ENCODE measurements at regions not wholly inside any gene's neighbourhood (a gene's known extent, or its start where the extent isn't known, plus 50 kb on each side); places are given as distances from the start of the nearest gene placed in this dataset.

- no peak overlapping the region for H3K27ac ChIP-seq (ENCODE audit: low read length)
- no peaks in the 10 kb centered on the region for H3K9me3 ChIP-seq (replicated peaks; ENCODE audit: insufficient read depth, low read length)
- no peaks in the 10 kb centered on the region for H3F3A ChIP-seq (ENCODE audit: insufficient read depth, low read length)
- no peak overlapping the region for H3K9ac ChIP-seq (ENCODE audit: low read length)
- no peak overlapping the region for H3K4me3 ChIP-seq (ENCODE audit: low read length)
- no peaks in the 10 kb centered on the region for H3K79me2 ChIP-seq (ENCODE audit: low read length)
- no peak for DNase-seq
- no peaks in the 10 kb centered on the region for H3K9me2 ChIP-seq (replicated peaks; ENCODE audit: insufficient read depth, low read length)
- no peak overlapping the region for H3K4me2 ChIP-seq (ENCODE audit: low read depth, low read length)
- H2AFZ ChIP-seq (ENCODE audit: low read length), result no peak overlapping the region
- no peaks in the 10 kb centered on the region for H3K27me3 ChIP-seq (replicated peaks; ENCODE audit: insufficient read depth, low read length)
- H4K20me1 ChIP-seq (ENCODE audit: insufficient read depth, low read length), result no peaks in the 10 kb centered on the region
- TF ChIP-seq CTCF (IDR thresholded peaks at IDR 0.05; ENCODE audit: low read length) (no peak), EZH2 (optimal IDR thresholded peaks at IDR 0.05; ENCODE audit: low read depth, low read length) (no peak), EZH2phosphoT487 (IDR thresholded peaks at IDR 0.05; ENCODE audit: low read length) (no peak)
- no peaks in the 10 kb centered on the region for H3K36me3 ChIP-seq (replicated peaks; ENCODE audit: insufficient read depth, low read length)
- no peaks in the 10 kb centered on the region for H3K4me1 ChIP-seq (ENCODE audit: low read length)
These were observed 55.1 kb upstream of the GCFC2 start for GRCh38 chr2:75765798-75766197.

- Histone ChIP-seq H3F3A (ENCODE audit: insufficient read depth, low read length) (no peaks in the 10 kb centered on the region), H3K27me3 (replicated peaks; ENCODE audit: insufficient read depth, low read length) (no peaks in the 10 kb centered on the region), H3K4me1 (ENCODE audit: low read length) (no peaks in the 10 kb centered on the region), H3K4me3 (ENCODE audit: low read length) (no peak overlapping the region), H3K4me2 (ENCODE audit: low read depth, low read length) (no peak overlapping the region), H2AFZ (ENCODE audit: low read length) (no peak overlapping the region), H3K9me3 (replicated peaks; ENCODE audit: insufficient read depth, low read length) (no peaks in the 10 kb centered on the region), H3K9me2 (replicated peaks; ENCODE audit: insufficient read depth, low read length) (no peaks in the 10 kb centered on the region), H3K36me3 (replicated peaks; ENCODE audit: insufficient read depth, low read length) (no peaks in the 10 kb centered on the region), H3K79me2 (ENCODE audit: low read length) (no peaks in the 10 kb centered on the region), H4K20me1 (ENCODE audit: insufficient read depth, low read length) (no peaks in the 10 kb centered on the region), H3K9ac (ENCODE audit: low read length) (no peak overlapping the region), H3K27ac (ENCODE audit: low read length) (no peak overlapping the region)
- no peak for DNase-seq
- TF ChIP-seq CTCF (IDR thresholded peaks at IDR 0.05; ENCODE audit: low read length) (no peak), EZH2phosphoT487 (IDR thresholded peaks at IDR 0.05; ENCODE audit: low read length) (no peak), EZH2 (optimal IDR thresholded peaks at IDR 0.05; ENCODE audit: low read depth, low read length) (no peak)
These were observed 53.9 kb upstream of the GCFC2 start for GRCh38 chr2:75764611-75765010.
